Cardiac septum (tissue), 1 donor: ENCODE measurements at regions not wholly inside any gene's neighbourhood (a gene's known extent, or its start where the extent isn't known, plus 50 kb on each side); places are given as distances from the start of the nearest gene placed in this dataset.

ENCODE experiments used
- DNase-seq: peaks from one replicate; pipeline ENCODE4 v3.0.0-alpha.2; 2020; ENCODE audit warnings: low spot score
- intact Hi-C: fragments of 100-400 bp; cut with DNase I; formaldehyde crosslinking; loops from one replicate; pipeline ENCODE4 v1.14.0; 2022
- donor health status: DM: no; HTN: no; CAD: no.

DNA sequence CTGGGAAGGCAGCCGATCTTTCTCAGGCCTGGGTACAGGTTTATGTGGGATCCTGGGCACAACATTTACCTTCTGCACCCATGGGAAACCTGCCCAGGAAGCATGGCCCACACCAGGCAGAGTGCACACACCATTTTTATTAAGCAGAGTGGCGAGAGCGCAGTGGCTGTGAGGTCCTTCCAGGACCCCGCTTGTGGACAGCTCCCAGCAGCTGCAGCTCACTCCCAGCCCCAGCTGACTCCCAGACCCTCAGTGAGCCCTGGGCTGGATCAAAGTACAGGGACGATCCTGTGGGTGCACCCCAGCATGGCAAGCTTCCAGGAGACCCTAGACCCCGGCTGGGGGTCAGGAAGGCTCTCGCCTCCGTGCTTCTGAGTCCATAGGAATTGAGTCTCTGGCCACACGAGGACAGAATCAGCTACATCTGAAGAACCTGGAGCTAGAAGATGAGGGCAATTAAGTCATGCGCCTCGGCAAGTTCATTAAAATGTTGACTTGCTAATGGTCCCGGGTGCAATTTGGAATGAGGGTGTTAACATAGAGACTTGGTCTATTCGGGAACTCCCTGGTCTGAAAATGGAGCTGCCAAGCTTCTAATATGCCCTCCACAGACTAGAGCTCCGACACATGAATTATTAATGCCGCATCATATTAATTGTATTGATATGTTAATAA, 65.4 kb upstream of the SLCO4A1 start:
- intact Hi-C loops = loop anchor here (5.0 kb wide), 1 partner anchor 75 kb away; no protein-coding TSS in a partner anchor
- DNase-seq = no peak

DNA sequence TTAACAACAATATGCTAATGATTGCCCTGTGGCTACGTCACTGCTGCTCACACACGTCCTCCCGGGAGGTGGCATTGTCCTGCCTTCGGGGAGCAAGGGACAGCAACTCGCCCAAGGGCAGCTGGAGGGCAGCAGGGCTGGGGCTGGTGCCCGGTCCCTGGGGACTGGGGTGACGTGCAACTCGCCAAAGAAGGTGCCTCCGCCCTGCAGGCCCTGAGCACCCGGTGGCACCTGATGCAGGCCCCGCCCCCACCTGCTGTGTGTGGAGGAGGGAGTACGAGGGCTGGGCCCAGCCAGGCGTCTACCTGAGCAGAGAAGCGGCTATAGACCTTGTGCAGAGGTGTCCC, 64.8 kb upstream of the SLCO4A1 start:
- DNase-seq = no peak
- intact Hi-C loops = loop anchor here (5.0 kb wide), 1 partner anchor 75 kb away; no protein-coding TSS in a partner anchor

DNA sequence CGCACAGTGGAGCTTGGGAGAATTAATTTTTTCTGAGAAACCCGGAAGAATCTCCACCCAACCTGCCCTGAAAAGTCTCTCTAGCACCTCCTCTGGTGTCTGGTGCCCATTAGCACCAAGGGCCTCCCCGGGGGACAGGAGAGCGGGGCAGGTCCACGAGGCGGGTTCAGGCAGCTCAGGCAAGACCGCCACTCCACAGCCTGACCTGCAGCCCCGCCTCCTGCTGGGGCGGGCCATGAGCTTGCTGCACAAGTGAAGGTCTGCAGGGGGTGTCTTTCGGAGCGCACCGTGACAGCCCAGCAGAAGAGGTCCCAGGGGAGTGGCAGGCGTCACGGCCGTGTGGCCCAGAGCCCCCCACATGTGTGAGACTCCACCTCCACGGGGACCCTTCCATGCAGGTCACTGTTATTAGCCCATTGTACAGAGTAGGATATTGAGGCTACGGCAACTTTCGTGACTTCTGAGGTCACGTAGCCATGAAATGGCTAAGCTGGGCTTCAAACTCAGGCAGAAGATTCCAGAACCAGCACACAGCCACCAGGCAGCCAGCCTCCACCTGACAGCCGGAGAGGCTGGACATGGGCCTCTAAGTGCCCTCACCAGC, 63.9 kb upstream of the SLCO4A1 start:
- no peak for DNase-seq
- intact Hi-C loops = loop anchor here (5.0 kb wide), 1 partner anchor 76 kb away; no protein-coding TSS in a partner anchor

DNA sequence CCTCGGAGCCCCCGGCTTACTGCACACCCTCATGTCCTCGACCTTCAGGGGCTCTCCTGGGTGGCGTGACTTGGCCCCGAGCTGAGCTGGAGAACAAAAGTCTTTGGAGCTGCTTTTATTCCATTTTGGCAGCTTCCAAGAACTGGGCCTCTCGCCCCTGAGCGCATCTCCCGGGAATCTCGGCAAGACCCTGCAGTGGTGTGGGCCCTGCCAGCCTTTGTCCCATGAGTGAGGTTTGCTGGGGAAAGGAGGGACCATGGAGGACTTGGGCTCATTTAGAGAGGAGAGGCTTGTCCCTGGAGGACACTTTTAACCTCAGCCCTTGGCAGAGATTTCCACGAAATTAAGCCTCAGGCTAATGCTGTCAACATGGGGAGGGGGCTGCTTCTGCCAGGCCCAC, 62.3 kb upstream of the SLCO4A1 start:
- no peak for DNase-seq
- intact Hi-C loops = loop anchor here (5.0 kb wide), 1 partner anchor 68 kb away; no protein-coding TSS in a partner anchor

DNA sequence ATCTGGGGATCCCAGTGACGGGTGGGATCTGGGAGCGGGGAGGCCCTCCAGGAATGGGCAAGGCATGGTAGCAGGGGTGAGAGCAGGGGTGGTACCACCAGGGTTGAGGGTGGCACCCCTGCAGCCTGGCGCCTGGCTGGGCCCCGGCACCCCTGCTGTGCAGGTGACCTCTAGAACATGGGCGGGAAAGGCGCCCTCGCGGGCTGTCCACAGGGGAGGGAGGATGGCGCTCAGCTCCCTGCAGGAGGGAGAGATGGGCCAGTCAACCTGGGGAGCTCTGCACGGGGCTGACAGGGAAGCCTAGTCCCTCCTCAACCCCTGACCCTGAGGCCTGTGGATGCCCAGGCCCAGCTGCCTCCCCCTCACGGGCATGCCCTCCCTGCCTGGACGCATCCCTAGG, 61.6 kb upstream of the SLCO4A1 start:
- DNase-seq = no peak
- intact Hi-C loops = loop anchor here (5.0 kb wide), 1 partner anchor 68 kb away; no protein-coding TSS in a partner anchor

DNA sequence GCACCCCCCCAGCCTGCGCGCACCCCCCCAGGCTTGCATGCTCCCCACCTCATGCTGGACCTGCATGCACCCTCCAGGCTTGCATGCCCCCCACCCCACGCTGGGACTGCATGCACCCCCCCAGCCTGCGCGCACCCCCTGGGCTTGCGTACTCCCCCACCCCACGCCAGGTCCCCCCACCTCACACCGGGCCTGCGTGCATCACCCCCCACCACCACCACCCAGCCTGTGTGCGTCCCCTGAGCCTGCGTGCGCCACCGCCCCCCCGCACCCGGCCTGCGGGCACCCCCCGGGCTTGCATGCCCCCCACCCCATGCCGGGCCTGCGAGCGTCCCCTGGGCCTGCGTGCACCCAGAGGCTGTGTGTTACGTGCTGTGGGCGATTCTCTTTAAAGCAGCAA, 61.0 kb upstream of the SLCO4A1 start:
- no peak for DNase-seq
- intact Hi-C loops = loop anchor here (5.0 kb wide), 1 partner anchor 69 kb away; no protein-coding TSS in a partner anchor

DNA sequence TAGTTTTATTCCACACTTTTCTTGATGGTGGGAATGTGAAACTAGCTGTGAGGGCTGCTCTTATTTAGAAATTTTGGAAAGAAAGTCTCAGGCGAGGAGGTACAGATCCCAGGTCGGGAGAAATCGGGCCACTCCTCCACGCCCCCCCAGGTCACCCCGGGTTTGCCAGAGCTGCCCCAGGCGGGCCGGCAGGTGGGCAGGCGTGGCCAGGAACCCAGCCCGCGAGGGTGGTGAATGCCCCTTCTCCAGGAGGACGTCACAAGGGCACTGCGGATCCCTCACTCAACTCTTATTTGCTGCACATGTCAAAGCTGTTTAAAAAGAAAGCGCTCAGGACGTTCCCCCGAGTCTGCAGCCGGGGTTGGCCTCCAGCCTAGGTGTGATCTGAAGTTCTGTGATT, 60.5 kb upstream of the SLCO4A1 start:
- intact Hi-C loops = loop anchor here (5.0 kb wide), 1 partner anchor 70 kb away; no protein-coding TSS in a partner anchor
- DNase-seq = no peak

DNA sequence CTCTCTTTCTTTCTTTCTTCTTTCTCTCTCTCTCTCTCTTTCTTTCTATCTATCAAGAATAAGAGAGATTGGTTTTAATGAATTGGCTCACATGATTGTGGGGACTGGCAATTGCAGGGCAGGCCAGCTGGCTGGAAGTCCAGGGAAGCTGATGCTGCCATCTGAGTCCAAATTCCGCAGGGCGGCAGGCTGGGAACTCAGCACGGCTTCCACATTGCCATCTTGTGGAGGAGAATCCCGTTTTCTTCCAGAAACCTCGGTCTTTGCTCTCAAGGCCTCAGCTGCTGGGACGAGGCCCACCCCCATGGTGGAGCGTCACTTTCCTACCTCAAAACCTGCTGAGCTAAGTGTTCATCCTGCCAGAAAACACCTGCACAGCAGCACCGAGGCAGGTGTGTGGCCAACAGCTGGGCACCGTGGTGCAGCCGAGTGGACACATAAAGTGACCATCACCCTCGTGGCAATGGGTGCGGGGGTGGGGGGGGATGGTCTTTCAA, 58.8 kb upstream of the SLCO4A1 start:
- intact Hi-C loops = loop anchor here (5.0 kb wide), 1 partner anchor 71 kb away; no protein-coding TSS in a partner anchor
- DNase-seq = no peak

DNA sequence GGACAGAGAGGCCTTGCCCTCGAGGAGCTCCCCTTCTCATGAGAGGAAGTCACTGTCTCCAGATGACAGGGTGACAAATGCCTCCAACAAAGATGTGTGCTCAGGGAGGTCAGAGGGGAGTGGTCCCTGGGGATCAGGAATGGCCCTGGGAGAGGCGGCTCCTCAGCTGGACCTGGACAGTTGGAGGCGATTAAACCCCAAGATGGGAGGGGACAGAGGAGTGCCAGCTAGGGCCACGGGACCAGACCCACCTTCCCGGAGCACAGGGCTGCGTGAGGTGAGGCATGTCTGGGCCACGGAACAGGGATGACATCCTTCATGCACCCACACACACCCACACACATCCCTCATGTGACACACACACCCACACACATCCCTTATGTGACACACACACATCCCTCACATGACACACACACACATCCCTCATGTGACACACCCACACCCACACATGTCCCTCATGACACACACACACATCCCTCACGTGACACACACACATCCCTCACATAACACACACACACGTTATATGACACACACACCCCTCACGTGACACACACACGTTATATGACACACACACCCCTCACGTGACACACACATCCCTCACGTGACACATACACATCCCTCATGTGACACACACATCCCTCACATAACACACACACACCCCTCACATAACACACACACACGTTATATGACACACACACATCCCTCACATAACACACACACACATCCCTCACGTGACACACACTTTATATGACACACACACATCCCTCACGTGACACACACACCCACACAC, 57.4 kb upstream of the SLCO4A1 start:
- intact Hi-C loops = loop anchor here (5.0 kb wide), 1 partner anchor 73 kb away; no protein-coding TSS in a partner anchor
- no peak for DNase-seq

DNA sequence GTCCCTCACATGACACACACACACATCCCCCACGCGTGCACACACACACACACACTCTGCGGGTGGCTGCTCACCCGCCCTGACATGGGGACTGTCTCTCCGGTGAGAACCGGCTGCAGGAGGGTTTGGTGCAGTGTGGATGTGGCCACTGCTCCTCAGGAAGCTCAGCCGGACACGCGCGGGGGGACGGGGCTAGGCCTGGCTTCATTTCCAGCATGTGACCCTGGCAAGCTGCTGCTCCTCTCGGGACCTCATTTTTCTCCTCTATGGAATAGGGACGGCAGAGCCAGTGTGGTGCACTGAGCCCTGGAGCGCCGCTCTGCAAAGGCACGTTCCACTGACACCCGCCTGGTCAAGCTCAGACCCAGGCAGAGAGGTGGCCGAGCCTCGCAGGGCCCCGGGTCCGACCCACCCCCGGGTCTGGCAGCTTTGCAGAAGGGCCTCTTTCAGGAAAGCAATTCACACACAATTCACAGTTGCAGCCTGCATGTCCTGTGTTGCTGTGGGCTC, 56.8 kb upstream of the SLCO4A1 start:
- intact Hi-C loops = no loop called here

DNA sequence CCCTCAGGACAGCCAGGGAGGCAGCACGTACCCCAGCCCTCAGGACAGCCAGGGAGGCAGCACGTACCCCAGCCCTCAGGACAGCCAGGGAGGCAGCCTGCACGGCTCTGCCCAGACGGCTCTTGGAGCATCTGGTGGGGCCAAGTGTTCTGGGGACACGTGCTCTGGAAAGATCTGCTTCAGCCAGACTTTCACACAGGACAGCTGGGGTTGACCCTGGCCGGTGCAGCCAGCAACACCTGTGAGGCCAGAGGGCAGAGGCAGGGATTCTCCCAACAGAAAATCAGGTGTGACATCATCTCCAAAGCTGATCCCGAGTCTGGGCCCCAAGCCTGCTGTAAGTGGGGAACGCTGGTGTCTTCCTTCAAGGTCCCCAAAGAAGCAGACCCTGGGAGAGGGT, 55.5 kb upstream of the SLCO4A1 start:
- intact Hi-C loops = no loop called here

More for the DNA sequence above, 56.8 kb upstream of the SLCO4A1 start:
- DNase-seq = no peak

DNA sequence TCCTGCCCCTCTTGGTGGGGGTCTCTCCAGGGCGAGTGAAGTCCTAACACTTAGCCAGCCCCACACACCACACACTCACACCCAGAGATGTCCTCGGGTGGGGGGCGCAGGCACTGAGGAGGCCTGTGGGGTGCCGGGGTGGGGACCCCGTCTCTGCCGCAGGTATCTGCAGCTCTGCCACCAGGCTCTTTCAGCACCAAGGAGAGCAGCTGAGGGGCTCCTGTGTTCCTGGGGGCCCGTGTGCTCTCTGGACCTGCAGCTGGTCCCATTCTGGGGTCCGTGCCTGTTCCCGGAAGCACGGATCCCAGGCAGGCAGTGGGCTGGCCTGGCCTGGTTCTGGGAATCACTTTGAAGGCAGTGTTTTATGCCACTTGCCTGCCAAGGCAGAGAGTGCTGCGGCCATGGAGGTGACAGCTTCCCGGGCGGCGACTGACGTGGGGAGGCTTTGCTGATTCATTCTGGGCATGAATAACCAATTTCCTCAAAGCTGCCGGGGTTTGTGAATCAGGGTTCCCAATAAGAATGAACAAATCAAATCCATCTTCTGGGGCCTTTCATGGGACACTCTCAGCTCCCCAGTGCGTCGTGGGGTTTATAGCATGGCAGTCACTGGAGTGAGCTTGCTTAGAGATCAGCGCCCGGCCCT, 54.4 kb upstream of the SLCO4A1 start:
- DNase-seq = no peak
- intact Hi-C loops = no loop called here

More for the DNA sequence above, 55.5 kb upstream of the SLCO4A1 start:
- no peak for DNase-seq

DNA sequence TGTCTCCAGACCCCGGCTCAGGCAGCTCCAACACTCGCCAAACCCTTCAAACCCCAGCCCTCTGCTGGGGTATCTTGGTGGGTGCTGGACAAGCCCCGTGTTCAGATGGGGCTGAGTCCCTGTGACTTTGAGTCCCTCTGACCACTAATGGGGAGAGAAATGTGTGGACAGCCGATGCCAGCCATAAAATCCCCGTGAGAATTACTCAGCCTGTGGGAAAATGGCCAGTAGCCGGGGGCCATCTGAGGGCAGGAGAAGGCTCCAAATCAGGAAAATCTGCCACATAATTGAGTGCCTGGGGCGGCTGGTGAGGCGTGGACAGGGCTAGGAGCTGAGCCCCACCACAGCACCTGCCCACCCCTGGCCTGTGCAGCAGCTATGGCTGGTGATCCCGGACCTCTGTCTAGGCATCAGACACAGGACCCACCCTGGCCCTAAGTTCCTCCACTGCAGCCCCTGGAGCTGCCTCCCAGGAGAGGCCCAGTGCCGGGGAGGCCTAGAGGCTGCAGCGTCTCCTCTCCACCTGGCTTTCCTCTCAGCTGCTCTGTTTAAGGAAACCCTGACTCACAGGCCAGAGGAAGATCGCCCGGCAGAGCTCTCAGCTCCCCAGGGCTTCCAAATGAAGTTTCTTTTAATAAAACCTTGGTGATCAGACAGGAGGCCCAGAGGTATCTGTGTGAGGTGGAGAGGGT, 53.7 kb upstream of the SLCO4A1 start:
- no peak for DNase-seq
- intact Hi-C loops = no loop called here

DNA sequence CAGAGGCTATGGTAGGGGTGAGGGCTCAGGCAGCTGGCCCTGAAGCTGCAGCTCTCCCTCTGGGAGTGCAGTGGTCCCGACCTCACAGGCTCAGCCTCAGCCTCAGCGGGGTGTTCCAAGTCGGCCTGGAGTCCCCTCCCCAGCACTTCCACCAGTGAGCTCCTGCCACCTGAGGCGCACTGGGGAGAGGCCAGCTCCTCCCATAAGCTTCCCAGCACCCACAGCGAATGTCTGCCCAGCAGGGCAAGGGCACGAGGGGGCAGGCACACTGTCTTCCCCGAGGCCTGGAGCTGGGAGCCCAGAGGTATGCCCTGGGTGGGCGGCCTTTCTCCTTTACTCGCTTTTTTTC, 53.2 kb upstream of the SLCO4A1 start:
- no peak for DNase-seq
- intact Hi-C loops = no loop called here

DNA sequence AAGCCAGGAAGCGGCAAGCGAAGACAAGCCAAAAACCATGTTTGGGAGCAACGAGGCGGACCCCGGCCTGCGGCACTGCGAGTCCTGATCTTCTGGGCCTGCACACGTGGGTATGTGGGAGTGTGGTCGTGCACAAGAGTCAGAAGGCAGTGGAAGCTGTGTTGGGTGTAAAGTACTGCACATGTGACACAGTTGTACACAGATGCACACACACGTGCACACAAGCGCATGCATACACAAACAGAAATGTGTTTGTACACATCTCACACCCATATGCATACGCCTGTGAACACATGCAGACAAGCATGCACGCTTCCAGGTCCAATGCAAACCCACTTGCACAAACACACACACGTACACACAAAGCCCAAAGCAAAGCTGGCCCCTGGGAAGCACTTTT, 52.6 kb upstream of the SLCO4A1 start:
- DNase-seq = no peak
- intact Hi-C loops = no loop called here

DNA sequence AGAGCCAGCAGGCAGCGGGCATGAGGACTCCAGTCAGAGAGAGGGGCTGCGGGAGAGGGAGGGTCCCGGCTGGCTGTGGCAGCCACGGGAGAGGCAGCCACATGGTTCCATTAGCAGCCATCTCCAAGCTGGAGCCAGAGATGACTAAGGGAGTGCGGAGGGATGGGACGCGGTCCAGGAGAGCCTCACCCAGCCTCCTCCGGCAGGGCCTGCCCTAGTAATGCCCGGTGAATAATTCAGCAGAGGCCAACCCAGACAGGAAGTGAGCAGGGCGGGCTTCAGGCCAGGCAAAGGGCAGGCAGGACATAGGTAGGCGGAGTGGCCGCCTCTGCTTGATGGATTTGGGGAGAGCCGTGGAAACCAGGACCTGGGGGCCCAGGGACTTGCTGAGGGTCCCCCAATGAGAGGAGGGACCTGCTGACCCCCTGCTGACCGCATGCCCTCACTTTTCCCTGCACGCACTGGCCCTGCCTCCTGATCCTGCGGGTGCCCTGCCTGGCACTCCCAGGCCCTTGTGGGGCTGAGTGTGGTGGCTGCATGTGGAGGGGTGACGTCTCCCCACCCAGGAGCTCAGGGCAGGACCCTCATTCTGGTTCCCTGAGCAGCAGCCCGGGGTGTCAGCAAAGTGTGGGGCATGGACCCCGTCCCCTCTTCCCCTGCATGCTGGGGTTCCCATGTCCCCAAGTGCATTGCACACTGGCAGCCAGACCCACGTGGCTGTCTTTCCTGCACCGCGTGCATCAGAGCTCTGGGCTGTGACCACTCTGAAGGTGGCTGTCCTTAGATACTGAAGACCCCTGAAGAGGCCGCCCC, 51.8 kb upstream of the SLCO4A1 start:
- no peak for DNase-seq
- intact Hi-C loops = no loop called here

DNA sequence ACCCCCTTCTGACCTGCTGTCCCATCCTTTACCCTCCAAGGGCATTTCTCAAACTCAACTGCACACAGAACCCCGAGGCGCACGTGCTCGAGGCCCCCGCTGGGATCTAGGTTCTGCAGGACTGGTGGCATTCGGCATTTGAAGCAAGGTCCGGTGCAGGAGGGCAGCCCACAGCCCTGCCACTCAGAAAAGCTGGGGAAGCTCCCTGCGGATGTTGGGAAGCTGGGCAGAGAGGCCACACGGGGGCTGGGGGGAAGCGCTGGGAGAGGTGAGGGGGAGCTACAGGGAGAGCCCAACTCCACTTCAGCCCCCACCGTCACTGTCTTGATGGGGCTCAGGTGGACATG, 51.2 kb upstream of the SLCO4A1 start:
- no peak for DNase-seq
- intact Hi-C loops = no loop called here

DNA sequence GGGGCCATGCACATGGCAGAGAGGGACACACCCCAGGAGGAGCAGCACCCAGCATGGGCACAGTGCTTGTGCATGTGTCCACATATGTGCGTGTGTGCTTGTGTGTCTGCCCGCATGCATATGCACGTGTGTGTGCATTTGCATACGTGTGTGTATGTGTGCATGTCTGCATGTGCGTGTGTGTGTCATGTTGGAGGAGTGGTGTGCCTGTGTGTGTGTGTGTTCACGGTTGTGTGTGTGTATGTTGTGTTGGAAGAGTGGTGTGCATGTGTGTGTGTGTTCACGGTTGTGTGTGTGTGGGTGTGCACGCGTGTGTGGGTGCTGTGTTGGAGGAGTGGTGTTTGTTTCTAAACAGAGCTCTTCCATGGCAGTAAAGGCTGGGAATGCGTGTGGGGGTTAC, 50.7 kb upstream of the SLCO4A1 start:
- DNase-seq = no peak
- intact Hi-C loops = no loop called here
